Mesothelial cell of epicardium (in vitro differentiated cells): ENCODE measurements at regions not wholly inside any gene's neighbourhood (a gene's known extent, or its start where the extent isn't known, plus 50 kb on each side); places are given as distances from the start of the nearest gene placed in this dataset.
A peak's percentile ranks its signal among the peaks of the same experiment; 100 is the strongest.

Experiments
- DNase-seq, 2 experiments: peaks; one replicate each; pipeline ENCODE4 v3.0.0; 2021; ENCODE audit warnings: low spot score in 2 of 2; ENCODE audit not compliant: unreplicated experiment in 2 of 2
- H3K27ac Mint-ChIP-seq: 2 replicates; pipeline ENCODE4 v1.8.0; 2021; ENCODE audit warnings: mixed read lengths
- H3K27me3 Mint-ChIP-seq: 2 replicates; pipeline ENCODE4 v1.8.0; 2021; ENCODE audit warnings: low read depth, mixed read lengths
- H3K36me3 Mint-ChIP-seq: 2 replicates; pipeline ENCODE4 v1.8.0; 2021; ENCODE audit warnings: mixed read lengths
- H3K4me1 Mint-ChIP-seq: 2 replicates; pipeline ENCODE4 v1.8.0; 2021; ENCODE audit warnings: mixed read lengths
- H3K4me3 Mint-ChIP-seq: 2 replicates; pipeline ENCODE4 v1.8.0; 2021; ENCODE audit warnings: mild to moderate bottlenecking, moderate library complexity, mixed read lengths
- H3K9me3 Mint-ChIP-seq: 2 replicates; pipeline ENCODE4 v1.8.0; 2021; ENCODE audit warnings: mixed read lengths
- CTCF ChIP-seq: fragments of 200-600 bp; sonication (generic); IDR thresholded peaks from one replicate; pipeline ENCODE4 v1.5.0; 2021; ENCODE audit warnings: antibody characterized with exemption; ENCODE audit not compliant: unreplicated experiment

GRCh38 chr2:138853296-138853695 lies 73.1 kb upstream of the NXPH2 start:
- peaks cover 8% of the 10 kb centered on the region for H3K4me1 Mint-ChIP-seq
- no peaks in the 10 kb centered on the region for H3K36me3 Mint-ChIP-seq
- no peak overlapping the region for H3K4me3 Mint-ChIP-seq
- TF ChIP-seq CTCF, result no peak
- no peak for DNase-seq
- H3K27me3 Mint-ChIP-seq, result no peaks in the 10 kb centered on the region
- H3K27ac Mint-ChIP-seq, result peak overlapping the region; percentile 90
- peaks cover 7% of the 10 kb centered on the region for H3K9me3 Mint-ChIP-seq

GRCh38 chr2:138846216-138846821 lies 66.1 kb upstream of the NXPH2 start:
- Mint-ChIP-seq H3K4me1 (peaks cover 1% of the 10 kb centered on the region), H3K36me3 (no peaks in the 10 kb centered on the region), H3K4me3 (no peak overlapping the region), H3K27ac (no peak overlapping the region), H3K27me3 (no peaks in the 10 kb centered on the region), H3K9me3 (peaks cover 7% of the 10 kb centered on the region)
- peak; percentile 71 for TF ChIP-seq CTCF
- DNase-seq, result no peak

- H3K27ac Mint-ChIP-seq, result no peak overlapping the region
- no peak for DNase-seq
- no peak for TF ChIP-seq CTCF
- H3K4me3 Mint-ChIP-seq, result no peak overlapping the region
- H3K27me3 Mint-ChIP-seq, result no peaks in the 10 kb centered on the region
- peaks cover 1% of the 10 kb centered on the region for H3K4me1 Mint-ChIP-seq
- peaks cover 2% of the 10 kb centered on the region for H3K36me3 Mint-ChIP-seq
- H3K9me3 Mint-ChIP-seq, result peaks cover 5% of the 10 kb centered on the region
These were observed 62.2 kb upstream of the NXPH2 start for GRCh38 chr2:138842341-138842740.

GRCh38 chr2:138841459-138841858 lies 61.3 kb upstream of the NXPH2 start:
- Mint-ChIP-seq H3K4me3 (no peak overlapping the region), H3K27ac (no peak overlapping the region), H3K4me1 (peaks cover 1% of the 10 kb centered on the region), H3K36me3 (peaks cover 2% of the 10 kb centered on the region), H3K9me3 (peaks cover 9% of the 10 kb centered on the region), H3K27me3 (no peaks in the 10 kb centered on the region)
- TF ChIP-seq CTCF, result no peak
- DNase-seq, result no peak

- Mint-ChIP-seq H3K4me1 (no peaks in the 10 kb centered on the region), H3K36me3 (peaks cover 2% of the 10 kb centered on the region), H3K4me3 (no peak overlapping the region), H3K27me3 (no peaks in the 10 kb centered on the region), H3K27ac (no peak overlapping the region), H3K9me3 (peaks cover 9% of the 10 kb centered on the region)
- TF ChIP-seq CTCF, result no peak
- DNase-seq, result no peak
These were observed 58.8 kb upstream of the NXPH2 start for GRCh38 chr2:138838851-138839620.
